HepG2 (cell line): ENCODE measurements at regions not wholly inside any gene's neighbourhood (a gene's known extent, or its start where the extent isn't known, plus 50 kb on each side); places are given as distances from the start of the nearest gene placed in this dataset.

Experiments used
- ATAC-seq: fragments of 200-7000 bp; cut with Tn5 transposase; 3 replicates; pipeline ENCODE4 v1.9.1; 2020; ENCODE audit warnings: mild to moderate bottlenecking, moderate library complexity
- BruUV-seq: library from RNA; stranded (reverse); fragments of 400-500 nt; replicated peaks from 2 replicates; lab custom pipeline; 2021; lab: Mats Ljungman, UMichigan
- CTCF ChIA-PET: fragments of 300-600 bp; formaldehyde crosslinking; extraction: SDS; loops from one replicate; lab custom pipeline; 2021; ENCODE audit warnings: low total read pairs, inconsistent platforms, low intra/inter-chr PET ratio; lab: Yijun Ruan, JAX
- POLR2A ChIA-PET: fragments of 350-600 bp; sonication (Branson Sonifier 250); formaldehyde crosslinking; loops from one replicate; lab custom pipeline; 2020; ENCODE audit warnings: antibody characterized with exemption, inconsistent platforms; lab: Yijun Ruan, JAX
- DNase-seq: peaks from one replicate; pipeline ENCODE4 v3.0.0-alpha.2; 2015; ENCODE audit warnings: low spot score
- FAIRE-seq: peaks from 3 replicates; lab custom pipeline; 2011; peaks lifted over from hg19 to GRCh38; lab: Jason Lieb, UNC
- H2AFZ ChIP-seq: one replicate; pipeline ENCODE4 v1.6.1; 2011; ENCODE audit warnings: low read length, inconsistent platforms
- H3K27ac ChIP-seq: fragments of 300-600 bp; 3 replicates; pipeline ENCODE4 v1.8.0; 2011; ENCODE audit warnings: mixed run types, mild to moderate bottlenecking, mixed read lengths, low read length, inconsistent platforms; ENCODE audit not compliant: insufficient read depth; ENCODE audit errors: extremely low read length
- H3K27me3 ChIP-seq, 2 experiments: fragments of 200-600 bp in 1 of 2; 2 replicates in 1 of 2; 3 replicates in 1 of 2; pipeline versions ENCODE4 v1.6.0 to v1.8.0; 2011; ENCODE audit warnings: low read length in 2 of 2, mild to moderate bottlenecking in 2 of 2, moderate library complexity in 2 of 2, inconsistent platforms in 1 of 2; ENCODE audit not compliant: insufficient read depth in 2 of 2, control insufficient read depth in 1 of 2
- H3K36me3 ChIP-seq, 2 experiments: fragments of 200-600 bp in 1 of 2; replicated peaks in 1 of 2; 2 replicates in 1 of 2; 3 replicates in 1 of 2; pipeline versions ENCODE4 v1.5.1 to v1.8.0; 2011; ENCODE audit warnings: low read length in 2 of 2, inconsistent platforms in 1 of 2; ENCODE audit not compliant: insufficient read depth in 2 of 2, control insufficient read depth in 1 of 2
- H3K4me1 ChIP-seq: 2 replicates; pipeline ENCODE4 v1.5.1; 2012; ENCODE audit warnings: low read length, inconsistent platforms; ENCODE audit not compliant: insufficient read depth
- H3K4me2 ChIP-seq: 2 replicates; pipeline ENCODE4 v1.6.0; 2011; ENCODE audit warnings: low read depth, low read length, inconsistent platforms
- H3K4me3 ChIP-seq, 3 experiments: fragments of 200-600 bp in 1 of 3; sonication (generic), shearing (Covaris generic) in 1 of 3; replicated peaks in 1 of 3; 2 replicates each; pipeline ENCODE4 v1.5.1; 2011 to 2016; ENCODE audit warnings: low read length in 3 of 3, inconsistent platforms in 2 of 3, low read depth in 2 of 3, mild to moderate bottlenecking in 2 of 3, control low read depth in 1 of 3, mixed read lengths in 1 of 3; ENCODE audit not compliant: insufficient read depth in 1 of 3
- H3K79me2 ChIP-seq: one replicate; pipeline ENCODE4 v1.6.1; 2011; ENCODE audit warnings: low read length, inconsistent platforms; ENCODE audit not compliant: insufficient read depth
- H3K9ac ChIP-seq: 2 replicates; pipeline ENCODE4 v1.6.0; 2011; ENCODE audit warnings: mild to moderate bottlenecking, low read depth, low read length, inconsistent platforms; ENCODE audit not compliant: insufficient read depth
- H3K9me3 ChIP-seq: 2 replicates; pipeline ENCODE4 v1.5.1; 2012; ENCODE audit warnings: mild to moderate bottlenecking, low read length
- H4K20me1 ChIP-seq: 2 replicates; pipeline ENCODE4 v1.6.0; 2011; ENCODE audit warnings: inconsistent platforms, mild to moderate bottlenecking, low read length, moderate library complexity; ENCODE audit not compliant: insufficient read depth
- JARID2 ChIP-seq: sonication (generic); formaldehyde crosslinking; IDR thresholded peaks from 2 replicates; pipeline ENCODE4 v1.8.1; 2023; ENCODE audit warnings: missing genetic modification reagents, inconsistent platforms; ENCODE audit not compliant: insufficient replicate concordance
- NKX3-1 ChIP-seq: sonication (generic); formaldehyde crosslinking; IDR thresholded peaks from 2 replicates; pipeline ENCODE4 v1.5.0; 2020; ENCODE audit warnings: missing genetic modification reagents
- RFX1 ChIP-seq: fragments of 450-650 bp; IDR thresholded peaks from 2 replicates; pipeline ENCODE4 v1.6.1; 2017
- RFX3 ChIP-seq: IDR thresholded peaks from 2 replicates; pipeline ENCODE4 v1.6.1; 2016; ENCODE audit warnings: missing biosample characterization, missing genetic modification reagents
- ZBTB1 ChIP-seq: sonication (generic); formaldehyde crosslinking; IDR thresholded peaks from 2 replicates; pipeline ENCODE4 v1.4.0; 2020; ENCODE audit warnings: missing genetic modification reagents, borderline replicate concordance
- ZFP82 ChIP-seq: sonication (generic); formaldehyde crosslinking; IDR thresholded peaks from 2 replicates; pipeline ENCODE4 v1.5.1; 2020; ENCODE audit warnings: mild to moderate bottlenecking, missing genetic modification reagents, borderline replicate concordance
- ZNF234 ChIP-seq: sonication (generic); formaldehyde crosslinking; conservative IDR thresholded peaks from 2 replicates; pipeline ENCODE4 v1.5.1; 2020; ENCODE audit warnings: mild to moderate bottlenecking, missing genetic modification reagents
- ZNF614 ChIP-seq: IDR thresholded peaks from 2 replicates; pipeline ENCODE4 v1.6.1; 2018; ENCODE audit warnings: missing biosample characterization, missing genetic modification reagents, inconsistent platforms, borderline replicate concordance
- ZSCAN9 ChIP-seq: IDR thresholded peaks from 2 replicates; pipeline ENCODE4 v1.6.1; 2016; ENCODE audit warnings: borderline replicate concordance
- WGBS: methylation state at CpG from one replicate; pipeline ENCODE4 v1.1.6; 2017; ENCODE audit warnings: low lambda C conversion rate; 5-methylcytosine and 5-hydroxymethylcytosine counted together
- in situ Hi-C: cut with HindIII; loops from 2 replicates; pipeline ENCODE4 v1.10.0; 2017; ENCODE audit warnings: low pct_unique_long_range_greater_than_20kb; ENCODE audit not compliant: extremely low pct_ligation_motif_present
- intact Hi-C: fragments of 100-400 bp; cut with micrococcal nuclease; formaldehyde crosslinking; loops from one replicate; pipeline ENCODE4 v1.10.0; 2022; ENCODE audit not compliant: unreplicated experiment
- TF ChIP-seq, protein P1 (sequence below): sonication (generic); formaldehyde crosslinking; IDR thresholded peaks from 2 replicates; pipeline ENCODE4 v1.5.0; 2020; ENCODE audit warnings: missing genetic modification reagents
- TF ChIP-seq, protein P2 (sequence below): sonication (generic); formaldehyde crosslinking; IDR thresholded peaks from 2 replicates; pipeline ENCODE4 v1.5.0; 2020; ENCODE audit warnings: mild to moderate bottlenecking, missing genetic modification reagents
- TF ChIP-seq, protein P3 (sequence below): sonication (generic); formaldehyde crosslinking; IDR thresholded peaks from 2 replicates; pipeline ENCODE4 v1.5.0; 2020; ENCODE audit warnings: mild to moderate bottlenecking, missing genetic modification reagents, moderate library complexity
- TF ChIP-seq, protein P4 (sequence below): fragments of 450-650 bp; IDR thresholded peaks from 2 replicates; pipeline ENCODE4 v1.6.1; 2016

DNA sequence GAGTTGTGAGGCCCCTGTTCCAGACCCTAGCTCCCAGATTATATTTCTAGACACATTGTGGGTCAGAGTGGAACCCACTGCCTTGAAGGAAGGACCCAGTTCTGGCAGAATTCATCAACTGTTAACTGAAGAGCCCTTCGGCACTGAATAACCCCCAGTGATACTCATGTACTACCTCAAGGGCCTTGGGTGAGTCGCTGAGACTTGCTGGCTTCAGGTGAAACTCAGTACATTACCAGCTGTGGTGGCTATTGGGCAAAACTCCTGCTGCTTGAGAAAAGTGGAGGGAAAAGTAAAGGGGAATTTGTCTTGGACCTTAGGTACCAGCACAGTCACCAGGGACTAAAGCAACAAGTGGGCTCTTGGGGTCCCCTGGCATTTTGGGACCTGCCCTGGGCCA, 394.9 kb upstream of the EPHA3 start (continued):
- TF ChIP-seq, protein P1, sequence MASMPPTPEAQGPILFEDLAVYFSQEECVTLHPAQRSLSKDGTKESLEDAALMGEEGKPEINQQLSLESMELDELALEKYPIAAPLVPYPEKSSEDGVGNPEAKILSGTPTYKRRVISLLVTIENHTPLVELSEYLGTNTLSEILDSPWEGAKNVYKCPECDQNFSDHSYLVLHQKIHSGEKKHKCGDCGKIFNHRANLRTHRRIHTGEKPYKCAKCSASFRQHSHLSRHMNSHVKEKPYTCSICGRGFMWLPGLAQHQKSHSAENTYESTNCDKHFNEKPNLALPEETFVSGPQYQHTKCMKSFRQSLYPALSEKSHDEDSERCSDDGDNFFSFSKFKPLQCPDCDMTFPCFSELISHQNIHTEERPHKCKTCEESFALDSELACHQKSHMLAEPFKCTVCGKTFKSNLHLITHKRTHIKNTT: no peak
- TF ChIP-seq ZSCAN9 (CRISPR knock-in tag): no peak
- no peak for TF ChIP-seq ZNF234 (CRISPR knock-in tag)
- no peak for TF ChIP-seq ZBTB1
- TF ChIP-seq, protein P2, sequence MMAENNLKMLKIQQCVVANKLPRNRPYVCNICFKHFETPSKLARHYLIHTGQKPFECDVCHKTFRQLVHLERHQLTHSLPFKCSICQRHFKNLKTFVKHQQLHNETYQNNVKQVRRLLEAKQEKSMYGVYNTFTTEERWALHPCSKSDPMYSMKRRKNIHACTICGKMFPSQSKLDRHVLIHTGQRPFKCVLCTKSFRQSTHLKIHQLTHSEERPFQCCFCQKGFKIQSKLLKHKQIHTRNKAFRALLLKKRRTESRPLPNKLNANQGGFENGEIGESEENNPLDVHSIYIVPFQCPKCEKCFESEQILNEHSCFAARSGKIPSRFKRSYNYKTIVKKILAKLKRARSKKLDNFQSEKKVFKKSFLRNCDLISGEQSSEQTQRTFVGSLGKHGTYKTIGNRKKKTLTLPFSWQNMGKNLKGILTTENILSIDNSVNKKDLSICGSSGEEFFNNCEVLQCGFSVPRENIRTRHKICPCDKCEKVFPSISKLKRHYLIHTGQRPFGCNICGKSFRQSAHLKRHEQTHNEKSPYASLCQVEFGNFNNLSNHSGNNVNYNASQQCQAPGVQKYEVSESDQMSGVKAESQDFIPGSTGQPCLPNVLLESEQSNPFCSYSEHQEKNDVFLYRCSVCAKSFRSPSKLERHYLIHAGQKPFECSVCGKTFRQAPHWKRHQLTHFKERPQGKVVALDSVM: no peak
- no peak for TF ChIP-seq RFX1
- no peak for TF ChIP-seq ZNF614 (CRISPR knock-in tag)
- TF ChIP-seq, all 625 proteins: peak for 0

DNA sequence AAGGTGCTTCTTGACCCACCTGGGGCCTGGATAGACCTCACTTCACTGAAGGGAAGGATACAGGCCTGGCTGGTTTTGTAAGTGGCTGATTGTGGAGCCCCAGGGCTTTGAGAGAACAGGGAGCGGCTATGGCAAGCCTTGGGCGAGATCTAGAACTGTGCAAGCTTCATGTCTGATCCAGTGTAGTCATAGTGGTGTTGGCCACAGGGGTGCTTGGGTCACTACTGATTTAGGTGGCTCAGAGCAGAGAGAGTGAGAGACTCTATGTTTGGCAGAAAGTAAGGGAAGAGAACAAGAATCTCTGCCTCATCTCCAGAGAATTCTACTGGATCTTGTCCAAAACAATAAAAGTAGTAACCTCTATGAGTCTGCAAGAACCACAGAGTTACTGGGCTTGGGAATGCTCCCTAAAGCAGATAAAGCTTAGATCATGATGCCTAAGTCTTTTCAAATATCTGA, 394.2 kb upstream of the EPHA3 start:
- H2AFZ ChIP-seq: no peak overlapping the region
- no peaks in the 10 kb centered on the region for H3K4me1 ChIP-seq
- no peak overlapping the region for H3K4me3 ChIP-seq
- no peak overlapping the region for H3K27ac ChIP-seq
- H3K9me3 ChIP-seq: peaks cover 31% of the 10 kb centered on the region
- TF ChIP-seq RFX3 (CRISPR knock-in tag) (no peak), ZFP82 (no peak), NKX3-1 (CRISPR knock-in tag) (no peak), JARID2 (CRISPR knock-in tag) (no peak)
- TF ChIP-seq, protein P3, sequence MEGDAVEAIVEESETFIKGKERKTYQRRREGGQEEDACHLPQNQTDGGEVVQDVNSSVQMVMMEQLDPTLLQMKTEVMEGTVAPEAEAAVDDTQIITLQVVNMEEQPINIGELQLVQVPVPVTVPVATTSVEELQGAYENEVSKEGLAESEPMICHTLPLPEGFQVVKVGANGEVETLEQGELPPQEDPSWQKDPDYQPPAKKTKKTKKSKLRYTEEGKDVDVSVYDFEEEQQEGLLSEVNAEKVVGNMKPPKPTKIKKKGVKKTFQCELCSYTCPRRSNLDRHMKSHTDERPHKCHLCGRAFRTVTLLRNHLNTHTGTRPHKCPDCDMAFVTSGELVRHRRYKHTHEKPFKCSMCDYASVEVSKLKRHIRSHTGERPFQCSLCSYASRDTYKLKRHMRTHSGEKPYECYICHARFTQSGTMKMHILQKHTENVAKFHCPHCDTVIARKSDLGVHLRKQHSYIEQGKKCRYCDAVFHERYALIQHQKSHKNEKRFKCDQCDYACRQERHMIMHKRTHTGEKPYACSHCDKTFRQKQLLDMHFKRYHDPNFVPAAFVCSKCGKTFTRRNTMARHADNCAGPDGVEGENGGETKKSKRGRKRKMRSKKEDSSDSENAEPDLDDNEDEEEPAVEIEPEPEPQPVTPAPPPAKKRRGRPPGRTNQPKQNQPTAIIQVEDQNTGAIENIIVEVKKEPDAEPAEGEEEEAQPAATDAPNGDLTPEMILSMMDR: no peak
- TF ChIP-seq, protein P4, sequence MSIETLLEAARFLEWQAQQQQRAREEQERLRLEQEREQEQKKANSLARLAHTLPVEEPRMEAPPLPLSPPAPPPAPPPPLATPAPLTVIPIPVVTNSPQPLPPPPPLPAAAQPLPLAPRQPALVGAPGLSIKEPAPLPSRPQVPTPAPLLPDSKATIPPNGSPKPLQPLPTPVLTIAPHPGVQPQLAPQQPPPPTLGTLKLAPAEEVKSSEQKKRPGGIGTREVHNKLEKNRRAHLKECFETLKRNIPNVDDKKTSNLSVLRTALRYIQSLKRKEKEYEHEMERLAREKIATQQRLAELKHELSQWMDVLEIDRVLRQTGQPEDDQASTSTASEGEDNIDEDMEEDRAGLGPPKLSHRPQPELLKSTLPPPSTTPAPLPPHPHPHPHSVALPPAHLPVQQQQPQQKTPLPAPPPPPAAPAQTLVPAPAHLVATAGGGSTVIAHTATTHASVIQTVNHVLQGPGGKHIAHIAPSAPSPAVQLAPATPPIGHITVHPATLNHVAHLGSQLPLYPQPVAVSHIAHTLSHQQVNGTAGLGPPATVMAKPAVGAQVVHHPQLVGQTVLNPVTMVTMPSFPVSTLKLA: no peak
- CTCF ChIA-PET: no interaction called here
- DNase-seq: no peak
- WGBS: 0% methylated on average over 2 of the region's 2 CpGs
- in situ Hi-C loops: no loop called here
- no peaks in the 10 kb centered on the region for H4K20me1 ChIP-seq
- intact Hi-C loops: no loop called here
- FAIRE-seq: no peak
- no peak overlapping the region for H3K9ac ChIP-seq
- no TSS peak for BruUV-seq
- POLR2A ChIA-PET: no interaction called here
- H3K36me3 ChIP-seq: no peaks in the 10 kb centered on the region
- ATAC-seq: no peak
- no peak overlapping the region for H3K4me2 ChIP-seq
- H3K27me3 ChIP-seq: no peaks in the 10 kb centered on the region
- no peaks in the 10 kb centered on the region for H3K79me2 ChIP-seq
